C4-2B (cell line): ENCODE measurements at regions not wholly inside any gene's neighbourhood (a gene's known extent, or its start where the extent isn't known, plus 50 kb on each side); places are given as distances from the start of the nearest gene placed in this dataset.

ENCODE experiments used
- CTCF ChIP-seq: fragments of 450-650 bp; conservative IDR thresholded peaks from 2 replicates; pipeline ENCODE4 v1.5.1; 2017; ENCODE audit warnings: mild to moderate bottlenecking
- ZFX ChIP-seq: fragments of 450-650 bp; IDR thresholded peaks from 2 replicates; pipeline ENCODE4 v1.6.1; 2017

- no peak for TF ChIP-seq CTCF
- TF ChIP-seq ZFX: no peak
These were observed 171.2 kb upstream of the CELF2 start for GRCh38 chr10:10846504-10846900.
